ENCODE measurements at regions not wholly inside any gene's neighbourhood (a gene's known extent, or its start where the extent isn't known, plus 50 kb on each side); places are given as distances from the start of the nearest gene placed in this dataset.
"Not testable (repeated sequence)": the region's sequence is repeated elsewhere in the genome, so short reads cannot be mapped to it uniquely, and the experiment has no call there.

DNA sequence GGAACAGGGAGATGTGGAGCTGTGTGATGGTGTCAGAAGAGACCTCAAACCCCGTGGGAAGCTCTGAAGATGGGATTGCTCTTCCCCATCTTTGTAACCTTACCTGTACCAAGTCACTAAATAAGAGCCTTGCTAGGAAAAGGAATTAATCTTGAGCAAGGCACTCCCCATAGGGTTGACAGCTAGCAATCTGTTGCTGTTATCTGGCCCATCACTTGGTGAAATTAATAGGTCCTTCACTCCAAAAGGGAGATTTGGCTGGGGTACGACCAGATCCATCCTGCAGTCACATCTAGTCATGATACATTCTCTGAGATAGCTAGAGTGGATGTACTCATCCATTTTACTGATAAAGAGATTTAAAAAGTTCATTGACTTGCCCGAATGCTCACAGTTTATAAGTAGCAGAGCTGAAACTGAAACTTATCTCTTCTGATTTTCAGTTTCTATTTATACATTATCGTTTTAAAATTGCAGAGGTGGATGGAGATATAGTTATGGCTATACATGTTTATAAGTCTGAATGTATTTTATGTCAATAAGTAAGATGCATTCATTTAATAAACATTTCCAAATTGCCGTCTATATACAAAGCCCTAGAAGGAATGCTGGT, 299.1 kb upstream of the MCTP2 start:
- no peak overlapping the region for H3K4me3 ChIP-seq
- DNase-seq, result no peak
- H3K9ac ChIP-seq (ENCODE audit: low read depth in 2 of 2, low read length in 2 of 2), result no peak overlapping the region
- no peaks in the 10 kb centered on the region for H3K4me1 ChIP-seq
- no peaks in the 10 kb centered on the region for H3K27me3 ChIP-seq
- H3K9me3 ChIP-seq, result no peaks in the 10 kb centered on the region
- no peaks in the 10 kb centered on the region for H3K36me3 ChIP-seq
- no peak for TF ChIP-seq CTCF (IDR thresholded peaks at IDR 0.05)
- no peak overlapping the region for H3K27ac ChIP-seq
- intact Hi-C loops (cut with DNase I), result no loop called here

- H3K27me3 ChIP-seq, result no peaks in the 10 kb centered on the region
- peak; percentile 22 for DNase-seq
- no peaks in the 10 kb centered on the region for H3K9me3 ChIP-seq
- no peak overlapping the region for H3K9ac ChIP-seq (ENCODE audit: low read depth in 2 of 2, low read length in 2 of 2)
- TF ChIP-seq CTCF (IDR thresholded peaks at IDR 0.05), result no peak
- H3K36me3 ChIP-seq, result no peaks in the 10 kb centered on the region
- intact Hi-C loops (cut with DNase I), result no loop called here
- H3K4me1 ChIP-seq, result no peaks in the 10 kb centered on the region
- H3K27ac ChIP-seq, result no peak overlapping the region
- no peak overlapping the region for H3K4me3 ChIP-seq
Observed at GRCh38 chr15:93929375-93930094, 301.8 kb upstream of the MCTP2 start.

DNA sequence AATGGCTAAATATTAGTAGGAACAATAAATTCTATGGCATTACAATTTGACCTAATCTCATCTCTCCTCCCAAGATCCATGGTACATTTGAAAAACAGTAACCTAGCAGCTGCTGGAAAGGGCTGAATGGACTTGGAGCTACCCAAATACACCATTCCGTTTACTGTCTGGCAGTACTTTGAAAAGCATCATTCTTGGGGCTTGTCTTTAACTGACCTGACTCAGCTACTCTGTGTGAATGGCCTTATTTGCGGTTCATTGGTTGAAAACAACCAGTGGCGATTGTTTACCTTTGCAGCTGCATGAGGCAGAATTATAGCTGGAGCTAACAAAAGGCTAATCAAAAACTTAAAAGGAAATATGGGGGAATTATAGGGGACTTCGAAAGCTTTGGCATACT, 311.2 kb upstream of the MCTP2 start:
- no peaks in the 10 kb centered on the region for H3K9me3 ChIP-seq
- no peak for TF ChIP-seq CTCF (IDR thresholded peaks at IDR 0.05)
- H3K4me3 ChIP-seq, result no peak overlapping the region
- no peaks in the 10 kb centered on the region for H3K36me3 ChIP-seq
- H3K27ac ChIP-seq, result no peak overlapping the region
- no peaks in the 10 kb centered on the region for H3K27me3 ChIP-seq
- no peak overlapping the region for H3K9ac ChIP-seq (ENCODE audit: low read depth in 2 of 2, low read length in 2 of 2)
- DNase-seq, result no peak
- H3K4me1 ChIP-seq, result no peaks in the 10 kb centered on the region
- intact Hi-C loops (cut with DNase I), result no loop called here

- intact Hi-C loops (cut with DNase I); H3K27ac ChIP-seq; H3K27me3 ChIP-seq; H3K9me3 ChIP-seq; H3K4me1 ChIP-seq; H3K4me3 ChIP-seq; DNase-seq; H3K9ac ChIP-seq (ENCODE audit: low read depth in 2 of 2, low read length in 2 of 2); H3K36me3 ChIP-seq: not testable (repeated sequence)
Observed at GRCh38 chr15:93918801-93919200, 312.6 kb upstream of the MCTP2 start.

DNA sequence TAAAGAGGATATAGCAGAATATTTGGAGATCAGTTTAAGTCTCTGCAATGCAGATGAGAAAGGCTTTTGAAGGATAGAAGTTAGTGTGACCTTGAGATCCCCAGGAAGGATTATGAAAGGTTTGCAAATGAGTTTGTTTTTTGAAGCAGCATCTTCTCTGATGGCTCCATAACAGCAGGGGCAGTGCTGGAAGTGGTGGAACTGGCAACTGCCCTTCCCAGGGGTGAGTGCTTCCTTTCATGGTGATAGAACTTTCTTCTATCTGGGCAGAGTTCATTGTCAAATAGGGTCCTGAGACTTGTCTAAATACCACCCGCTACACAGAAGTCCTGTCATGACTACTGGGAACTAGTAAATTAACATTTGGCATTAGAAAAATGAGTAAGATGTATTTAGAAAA, 314.2 kb upstream of the MCTP2 start:
- H3K9ac ChIP-seq (ENCODE audit: low read depth in 2 of 2, low read length in 2 of 2), result no peak overlapping the region
- no peak overlapping the region for H3K4me3 ChIP-seq
- no peaks in the 10 kb centered on the region for H3K4me1 ChIP-seq
- no peaks in the 10 kb centered on the region for H3K36me3 ChIP-seq
- no peak for DNase-seq
- intact Hi-C loops (cut with DNase I), result no loop called here
- no peaks in the 10 kb centered on the region for H3K27me3 ChIP-seq
- TF ChIP-seq CTCF (IDR thresholded peaks at IDR 0.05), result no peak
- H3K27ac ChIP-seq, result no peak overlapping the region
- no peaks in the 10 kb centered on the region for H3K9me3 ChIP-seq

DNA sequence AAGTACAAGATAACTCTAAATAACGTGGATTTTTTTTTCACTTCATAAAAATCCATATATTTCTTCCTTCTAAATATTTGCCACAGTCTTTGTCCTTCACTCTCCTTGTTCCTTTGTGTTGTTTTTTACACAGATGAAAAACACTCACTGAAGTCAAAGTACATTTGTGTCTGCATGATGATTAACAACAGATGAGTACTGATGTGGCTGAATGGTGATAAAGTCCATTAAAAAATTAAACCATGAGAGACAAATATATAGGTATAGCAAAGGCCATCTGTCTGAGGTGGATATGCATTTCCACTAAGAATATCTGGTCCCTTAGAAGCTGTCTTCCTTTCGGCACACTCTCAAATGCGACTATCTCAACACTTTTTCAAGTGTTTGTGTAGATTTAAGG, 317.5 kb upstream of the MCTP2 start:
- Histone ChIP-seq H3K27me3 (no peaks in the 10 kb centered on the region), H3K4me1 (no peaks in the 10 kb centered on the region), H3K36me3 (no peaks in the 10 kb centered on the region), H3K9ac (ENCODE audit: low read depth in 2 of 2, low read length in 2 of 2) (no peak overlapping the region), H3K27ac (no peak overlapping the region), H3K9me3 (no peaks in the 10 kb centered on the region), H3K4me3 (no peak overlapping the region)
- intact Hi-C loops (cut with DNase I), result no loop called here
- no peak for DNase-seq
- TF ChIP-seq CTCF (IDR thresholded peaks at IDR 0.05), result no peak
